Activated CD4-positive, alpha-beta T cell treated with anti-CD3 and anti-CD28 coated beads for 4 hours (primary cell): ENCODE measurements at regions not wholly inside any gene's neighbourhood (a gene's known extent, or its start where the extent isn't known, plus 50 kb on each side); places are given as distances from the start of the nearest gene placed in this dataset.
"Not testable (repeated sequence)": the region's sequence is repeated elsewhere in the genome, so short reads cannot be mapped to it uniquely, and the experiment has no call there.

Source experiments
- DNase-seq, 2 donors: peaks; one replicate each; pipeline ENCODE4 v3.0.0-alpha.2; 2020

GRCh38 chr5:136738829-136739228 lies 373.5 kb upstream of the TRPC7 start:
- DNase-seq, result no peak

- DNase-seq, result no peak
These were observed 370.7 kb upstream of the TRPC7 start for GRCh38 chr5:136736021-136736420.

- not testable (repeated sequence) for DNase-seq
These were observed 370.3 kb upstream of the TRPC7 start for GRCh38 chr5:136735611-136736010.

GRCh38 chr5:136734628-136735027 lies 369.3 kb upstream of the TRPC7 start:
- DNase-seq, result no peak

- DNase-seq, result no peak
These were observed 367.4 kb upstream of the TRPC7 start for GRCh38 chr5:136732751-136733150.

- no peak for DNase-seq
These were observed 366.0 kb upstream of the TRPC7 start for GRCh38 chr5:136731241-136731900.

GRCh38 chr5:136730426-136730825 lies 365.1 kb upstream of the TRPC7 start:
- no peak for DNase-seq

- DNase-seq, result no peak
These were observed 364.6 kb upstream of the TRPC7 start for GRCh38 chr5:136729901-136730355.

- DNase-seq, result no peak
These were observed 361.2 kb upstream of the TRPC7 start for GRCh38 chr5:136726506-136726905.

- DNase-seq, result no peak
These were observed 358.8 kb upstream of the TRPC7 start for GRCh38 chr5:136724161-136724560.

GRCh38 chr5:136722581-136722980 lies 357.2 kb upstream of the TRPC7 start:
- DNase-seq, result no peak

GRCh38 chr5:136722086-136722485 lies 356.7 kb upstream of the TRPC7 start:
- no peak for DNase-seq

GRCh38 chr5:136720674-136721073 lies 355.3 kb upstream of the TRPC7 start:
- no peak for DNase-seq

- no peak for DNase-seq
These were observed 352.6 kb upstream of the TRPC7 start for GRCh38 chr5:136717917-136718316.

- no peak for DNase-seq
These were observed 348.9 kb upstream of the TRPC7 start for GRCh38 chr5:136714286-136714685.

- no peak for DNase-seq
These were observed 347.3 kb upstream of the TRPC7 start for GRCh38 chr5:136712628-136713027.

- DNase-seq, result no peak
These were observed 345.5 kb upstream of the TRPC7 start for GRCh38 chr5:136710834-136711233.

- no peak for DNase-seq
These were observed 338.4 kb upstream of the TRPC7 start for GRCh38 chr5:136703706-136704105.

GRCh38 chr5:136703036-136703435 lies 337.7 kb upstream of the TRPC7 start:
- DNase-seq, result no peak

GRCh38 chr5:136701191-136701590 lies 335.8 kb upstream of the TRPC7 start:
- DNase-seq, result no peak

- DNase-seq, result no peak
These were observed 334.3 kb upstream of the TRPC7 start for GRCh38 chr5:136699651-136700050.

- DNase-seq, result no peak
These were observed 333.6 kb upstream of the TRPC7 start for GRCh38 chr5:136698970-136699369.

- DNase-seq, result no peak
These were observed 328.9 kb upstream of the TRPC7 start for GRCh38 chr5:136694258-136694657.

GRCh38 chr5:136689552-136689951 lies 324.2 kb upstream of the TRPC7 start:
- DNase-seq, result no peak

GRCh38 chr5:136686192-136686872 lies 321.0 kb upstream of the TRPC7 start:
- no peak for DNase-seq
